ENCODE measurements at regions not wholly inside any gene's neighbourhood (a gene's known extent, or its start where the extent isn't known, plus 50 kb on each side); places are given as distances from the start of the nearest gene placed in this dataset.

GRCh38 chr4:19776021-19776459, 475.7 kb upstream of the SLIT2 start:
- TF ChIP-seq POLR2A (IDR thresholded peaks at IDR 0.05) = no peak
- TF ChIP-seq CTCF (IDR thresholded peaks at IDR 0.05) = no peak

All from adrenal gland (tissue), 5 donors.